ENCODE measurements at regions not wholly inside any gene's neighbourhood (a gene's known extent, or its start where the extent isn't known, plus 50 kb on each side); places are given as distances from the start of the nearest gene placed in this dataset.
A peak's percentile ranks its signal among the peaks of the same experiment; 100 is the strongest.

DNA sequence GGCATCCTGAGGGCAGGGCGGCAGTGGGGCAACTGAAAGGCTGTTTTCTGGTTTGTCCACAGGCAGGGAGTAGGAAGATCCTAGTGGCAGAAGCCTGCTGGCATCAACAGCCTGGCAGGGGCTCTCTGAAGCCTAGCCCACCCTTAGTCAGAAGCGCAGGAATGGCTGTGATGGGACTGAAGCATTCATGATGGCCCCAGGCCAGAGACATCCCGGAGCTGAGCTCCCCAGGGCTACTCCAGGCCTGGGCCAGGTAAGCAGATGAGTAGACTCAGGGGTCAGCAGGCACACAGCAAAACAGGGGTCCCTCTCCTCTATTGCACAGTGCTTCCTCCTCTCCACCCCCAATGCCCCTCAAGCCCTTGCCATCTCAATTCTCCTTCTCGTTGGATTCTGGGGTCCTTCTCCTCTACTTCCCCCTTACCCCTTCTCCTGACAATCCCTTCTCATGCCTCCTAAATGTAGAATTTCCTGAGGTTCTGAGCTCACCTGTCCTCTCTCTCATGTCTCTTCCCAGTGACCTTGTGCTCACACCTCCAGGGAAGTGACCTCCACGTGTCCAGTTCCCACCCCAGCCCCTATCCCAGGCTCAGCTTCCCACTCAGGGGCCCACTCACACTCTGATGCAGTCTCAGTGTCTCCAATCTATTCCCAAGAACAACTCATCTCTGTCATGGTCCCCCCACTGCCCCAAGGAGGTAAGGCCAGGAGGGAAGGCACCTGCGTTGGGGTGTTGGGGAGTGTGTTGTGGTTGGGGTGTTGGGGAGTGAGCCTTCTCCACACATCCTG, 158.7 kb upstream of the ZNF507 start:
- ATAC-seq (no peak), DNase-seq (no peak)
- intact Hi-C loops (cut with micrococcal nuclease) = no loop called here

DNA sequence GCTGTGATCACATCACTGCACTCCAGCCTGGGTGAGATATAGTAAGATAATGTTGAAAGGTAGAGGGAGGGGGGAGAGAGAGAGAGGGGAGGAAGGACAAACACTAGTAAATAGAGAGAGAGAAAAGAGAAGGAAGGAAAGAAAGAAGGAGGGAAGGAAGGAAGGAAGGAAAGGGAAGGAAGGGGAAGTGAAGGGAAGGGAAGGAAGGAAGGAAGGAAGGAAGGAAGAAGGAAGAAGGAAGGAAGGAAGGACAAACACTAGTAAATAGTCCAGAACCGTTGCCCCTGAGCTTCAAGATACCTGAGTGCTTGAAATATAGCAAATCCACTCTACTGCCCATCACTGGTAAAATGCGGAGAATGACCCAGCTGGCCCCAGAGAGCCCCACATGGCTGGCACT, 156.5 kb upstream of the ZNF507 start:
- intact Hi-C loops (cut with micrococcal nuclease) = no loop called here
- no peak for DNase-seq
- no peak for ATAC-seq

DNA sequence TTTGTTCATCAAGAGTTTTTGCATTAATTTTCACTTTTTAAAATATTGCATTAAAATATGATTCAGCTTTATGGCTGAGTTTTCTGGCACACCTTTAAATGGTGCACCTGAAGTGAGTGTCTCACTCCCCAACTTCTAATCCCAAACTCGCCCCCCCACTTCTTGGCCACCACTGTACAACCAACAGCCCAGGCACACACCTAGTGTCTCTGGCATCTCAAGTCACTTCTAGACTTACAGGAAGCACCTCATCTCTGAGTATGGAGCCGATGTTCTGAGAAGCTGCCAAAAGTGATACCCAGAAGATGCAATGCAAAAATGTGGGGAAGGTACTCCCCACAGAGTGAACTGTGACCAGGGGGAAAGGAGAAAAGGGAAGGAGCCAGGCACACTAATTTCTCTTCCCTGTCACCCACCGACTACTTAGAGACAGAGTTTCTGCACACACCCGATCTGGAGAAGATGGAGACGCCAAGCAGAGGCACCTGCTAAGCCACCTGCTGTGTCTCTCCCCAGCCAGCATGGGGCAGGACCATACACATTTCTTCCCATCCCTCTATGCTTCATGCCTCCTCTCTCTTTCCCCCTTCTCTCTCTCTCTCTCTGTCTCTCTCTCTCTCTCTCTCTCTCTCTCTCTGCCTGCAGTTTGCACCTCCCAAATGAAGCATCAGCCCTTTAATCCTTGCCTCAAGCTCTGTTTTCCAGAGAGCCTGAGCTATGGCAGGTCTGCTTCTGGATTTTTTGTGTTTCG, 155.3 kb upstream of the ZNF507 start:
- intact Hi-C loops (cut with micrococcal nuclease) = no loop called here
- ATAC-seq (no peak), DNase-seq (no peak)

DNA sequence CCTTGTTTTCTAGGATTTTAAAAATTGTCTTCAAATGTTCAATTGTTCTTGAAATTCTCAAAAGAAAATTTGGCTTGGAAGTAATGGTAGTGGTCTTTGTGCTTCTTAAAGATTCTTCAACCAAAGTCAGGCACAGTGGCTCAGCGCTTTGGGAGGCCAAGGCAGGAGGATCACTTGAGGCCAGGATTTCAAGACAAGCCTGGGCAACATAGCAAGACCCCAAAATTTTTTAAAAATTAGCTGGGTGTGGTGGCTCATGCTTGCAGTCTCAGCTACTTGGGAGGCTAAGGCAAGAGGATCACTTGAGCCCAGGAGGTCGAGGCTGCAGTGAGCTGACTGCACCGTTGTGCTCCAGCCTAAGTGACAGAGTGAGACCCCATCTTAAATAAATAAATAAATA, 153.5 kb upstream of the ZNF507 start:
- DNase-seq (no peak), ATAC-seq (no peak)
- intact Hi-C loops (cut with micrococcal nuclease) = no loop called here

DNA sequence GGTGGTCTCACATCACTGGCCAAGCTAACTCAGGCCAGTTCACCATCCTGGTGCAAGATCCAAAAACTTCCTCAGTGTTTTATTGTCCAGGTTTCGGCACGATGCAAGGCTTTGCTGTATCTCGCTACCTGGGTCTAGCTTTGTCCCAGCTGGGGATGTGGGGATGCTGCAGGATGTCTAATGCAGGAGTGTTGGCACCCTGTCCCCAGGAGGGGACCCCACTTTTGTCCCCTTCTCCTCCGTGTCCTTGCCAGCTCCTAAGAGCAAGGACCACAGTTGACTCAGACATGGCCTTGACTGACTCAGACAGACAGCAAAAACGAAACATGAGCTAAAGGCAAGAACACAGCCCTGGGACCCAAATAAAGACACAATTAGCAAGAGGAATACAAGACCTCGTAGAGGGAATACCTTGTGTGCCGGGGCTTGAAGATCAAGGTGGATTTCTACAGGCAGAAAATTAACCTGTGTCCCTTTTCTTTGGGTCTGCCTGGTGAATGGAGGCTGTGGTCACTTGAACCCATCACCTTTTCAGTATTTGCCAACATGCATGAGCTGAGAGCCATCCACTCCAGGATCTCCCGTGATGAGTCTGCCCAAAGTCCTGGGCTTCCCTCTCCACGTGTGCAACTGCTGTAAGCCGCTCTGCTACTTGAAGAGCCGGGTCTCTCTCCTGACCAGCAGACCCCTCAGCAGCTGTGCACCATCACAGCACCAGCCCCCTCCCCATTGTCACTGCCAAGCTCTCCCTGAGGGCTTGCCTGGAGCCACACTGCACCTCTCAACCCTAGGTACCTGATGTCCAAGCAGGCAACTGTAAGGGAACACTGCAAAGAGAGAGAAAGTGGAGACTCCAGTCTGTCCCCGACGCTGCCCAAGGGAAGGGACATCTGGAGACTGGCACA, 149.5 kb upstream of the ZNF507 start:
- no peak for DNase-seq
- ATAC-seq = no peak
- intact Hi-C loops (cut with micrococcal nuclease) = no loop called here

DNA sequence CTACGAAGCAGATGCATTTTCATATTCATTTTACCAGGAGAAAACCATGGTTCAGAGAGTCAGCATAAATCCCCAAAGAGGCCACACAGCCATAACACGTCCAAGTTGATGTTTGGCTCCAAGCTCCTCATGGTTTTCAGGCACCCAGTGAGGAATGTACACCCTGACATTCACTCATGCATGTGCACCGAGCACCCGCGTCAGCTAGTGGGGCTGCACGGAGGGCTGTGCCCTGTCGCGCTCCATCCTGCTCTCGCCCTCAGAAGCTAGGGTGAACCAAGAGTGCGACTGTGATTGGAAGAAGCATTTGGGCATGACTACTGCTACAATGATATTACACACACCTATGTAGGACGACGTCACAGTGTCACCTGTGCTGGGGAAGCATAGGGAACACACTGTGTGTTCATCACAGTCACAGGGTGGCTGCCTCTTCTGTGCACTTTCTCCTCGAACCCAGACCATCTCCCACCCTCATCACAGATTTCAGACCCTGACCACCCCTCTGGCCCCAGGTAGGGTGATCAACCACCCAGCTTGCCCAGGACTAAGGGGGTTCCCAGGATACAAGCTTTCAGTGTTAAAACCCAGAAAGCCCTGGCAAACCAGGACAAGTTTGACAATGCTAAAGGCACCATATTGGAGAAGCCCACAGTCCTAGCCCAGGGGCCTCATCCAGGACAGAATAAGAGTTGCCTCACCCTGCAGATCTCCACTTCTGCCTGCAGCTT, 148.6 kb upstream of the ZNF507 start:
- ATAC-seq = no peak
- intact Hi-C loops (cut with micrococcal nuclease) = no loop called here

DNA sequence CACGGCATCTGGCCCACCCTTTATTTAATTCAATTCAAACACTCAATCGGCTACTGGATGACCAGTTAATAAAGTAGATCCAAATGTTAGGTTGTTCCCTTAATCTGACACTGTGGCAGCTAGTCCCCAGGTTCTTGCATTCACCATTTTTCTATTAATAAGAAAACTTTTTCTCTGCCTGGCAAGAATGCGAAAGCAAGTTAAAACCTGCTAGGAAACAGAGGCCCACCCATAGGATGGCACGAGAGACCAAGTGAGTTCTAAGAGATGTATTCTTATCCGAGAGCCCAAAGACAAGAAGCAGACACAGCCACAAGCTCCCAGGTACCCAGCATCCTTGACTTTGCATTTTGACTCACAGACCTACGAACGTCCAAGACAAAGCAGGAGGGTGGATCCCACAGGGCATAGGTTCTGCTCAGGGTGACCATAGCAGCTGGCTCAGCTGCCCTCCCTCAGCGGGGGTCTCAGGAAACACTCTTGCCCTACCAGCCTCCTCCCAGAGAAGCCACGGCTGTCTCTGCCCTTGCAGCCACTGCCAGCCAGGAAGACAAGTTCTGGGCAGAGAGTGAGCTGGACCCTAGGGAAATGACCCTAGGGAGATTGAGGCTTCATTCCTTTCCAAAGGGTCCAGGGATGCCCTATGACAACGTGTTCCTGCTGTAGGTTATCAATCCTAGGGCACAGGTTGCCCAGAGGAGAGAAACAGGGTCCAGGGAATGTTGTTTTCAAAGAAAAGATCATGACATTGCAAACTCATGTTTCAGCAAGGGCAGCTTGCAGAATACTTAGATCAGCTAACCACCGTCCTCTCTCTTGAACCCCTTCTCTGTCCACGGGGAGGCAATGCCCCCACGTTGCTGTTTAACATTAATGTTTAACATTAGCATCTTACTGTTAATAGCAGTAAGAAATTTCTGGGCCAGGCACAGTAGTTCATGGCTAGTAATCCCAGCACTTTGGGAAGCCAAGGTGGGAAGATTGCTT, 147.2 kb upstream of the ZNF507 start:
- intact Hi-C loops (cut with micrococcal nuclease) = no loop called here
- DNase-seq = no peak
- ATAC-seq = no peak

More for the DNA sequence above, 148.6 kb upstream of the ZNF507 start:
- DNase-seq = no peak

DNA sequence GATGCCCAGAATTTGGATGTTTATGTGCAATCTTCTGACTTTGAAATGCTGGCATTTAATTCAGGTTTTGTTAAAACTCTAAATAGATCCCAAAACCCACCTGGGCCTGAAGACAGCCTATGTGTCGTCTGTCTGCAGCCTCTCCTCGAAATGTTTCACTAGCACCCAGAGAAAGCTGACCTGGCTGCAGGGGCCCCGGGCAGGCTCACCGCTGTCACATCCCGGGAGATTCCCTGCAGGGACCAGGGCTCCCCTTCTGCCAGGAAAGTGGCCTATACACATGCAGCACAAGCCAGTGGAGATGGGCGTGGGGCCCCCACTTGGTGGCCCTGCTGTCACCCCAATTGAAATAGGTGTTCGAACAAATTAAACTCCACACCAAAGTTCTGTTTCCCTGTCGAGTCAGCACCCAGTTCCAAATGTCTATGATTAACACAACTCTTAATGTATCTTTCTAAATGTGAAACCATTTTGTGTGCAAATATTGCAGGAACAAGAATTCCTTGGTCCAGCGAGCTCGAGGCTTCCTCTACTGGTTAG, 145.8 kb upstream of the ZNF507 start:
- DNase-seq = no peak
- ATAC-seq = no peak
- intact Hi-C loops (cut with micrococcal nuclease) = no loop called here

DNA sequence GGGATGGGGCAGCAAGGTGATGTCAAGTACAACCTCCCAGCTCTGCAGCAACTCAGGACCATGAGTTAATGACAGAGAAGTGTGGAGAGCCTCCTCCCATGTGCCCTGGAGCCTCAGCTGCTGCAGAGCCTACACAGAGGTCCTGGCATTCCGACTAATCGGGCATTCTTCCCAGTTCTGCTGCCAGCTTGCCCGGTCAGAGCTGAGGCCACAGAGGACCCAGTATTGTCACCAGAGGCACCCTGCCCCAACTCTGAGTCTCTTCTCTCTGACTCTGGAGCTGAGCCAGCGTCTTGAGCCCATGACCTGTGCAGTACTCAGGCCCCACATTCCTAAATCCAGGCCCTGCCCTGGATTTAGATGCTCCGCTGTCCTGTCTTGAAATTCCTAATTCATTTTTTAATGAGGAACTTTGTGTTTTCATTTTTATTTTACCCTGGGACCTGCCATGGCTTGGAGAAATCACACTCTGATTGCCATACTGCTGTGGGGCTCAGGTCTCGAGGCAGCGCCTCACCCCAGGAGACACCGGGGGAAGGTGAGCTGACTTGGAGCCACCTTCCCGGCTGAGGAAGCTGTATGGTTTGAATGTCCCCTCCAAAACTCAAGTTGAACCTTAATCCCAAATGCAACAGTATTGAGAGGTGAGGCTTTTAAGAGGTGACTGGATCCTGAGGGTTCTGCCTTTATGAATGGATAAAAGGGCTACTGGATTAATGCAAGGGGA, 144.9 kb upstream of the ZNF507 start:
- DNase-seq = peak; percentile 60
- intact Hi-C loops (cut with micrococcal nuclease) = no loop called here

DNA sequence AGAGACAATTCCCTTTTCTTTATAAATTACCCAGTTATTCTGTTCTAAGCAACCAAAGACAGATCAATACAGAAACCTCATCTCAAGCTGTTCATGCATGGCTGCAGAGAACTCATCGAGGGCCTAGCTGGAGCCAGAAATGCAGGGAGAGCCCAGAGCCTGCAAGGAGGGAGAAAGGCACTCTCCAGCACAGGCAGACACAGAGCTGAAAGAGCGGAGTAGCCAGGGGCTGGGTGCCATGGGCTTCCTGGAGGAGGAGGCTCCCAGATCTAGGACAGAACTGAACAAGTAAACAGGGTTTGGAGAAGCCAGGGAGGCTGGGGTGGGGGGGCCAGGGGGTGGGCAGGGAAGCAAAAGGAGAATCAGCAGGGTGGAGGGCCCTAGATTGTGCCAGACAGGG, 144.2 kb upstream of the ZNF507 start:
- DNase-seq (no peak), ATAC-seq (no peak)
- intact Hi-C loops (cut with micrococcal nuclease) = no loop called here

More for the DNA sequence above, 144.9 kb upstream of the ZNF507 start:
- ATAC-seq = peak; percentile 90

DNA sequence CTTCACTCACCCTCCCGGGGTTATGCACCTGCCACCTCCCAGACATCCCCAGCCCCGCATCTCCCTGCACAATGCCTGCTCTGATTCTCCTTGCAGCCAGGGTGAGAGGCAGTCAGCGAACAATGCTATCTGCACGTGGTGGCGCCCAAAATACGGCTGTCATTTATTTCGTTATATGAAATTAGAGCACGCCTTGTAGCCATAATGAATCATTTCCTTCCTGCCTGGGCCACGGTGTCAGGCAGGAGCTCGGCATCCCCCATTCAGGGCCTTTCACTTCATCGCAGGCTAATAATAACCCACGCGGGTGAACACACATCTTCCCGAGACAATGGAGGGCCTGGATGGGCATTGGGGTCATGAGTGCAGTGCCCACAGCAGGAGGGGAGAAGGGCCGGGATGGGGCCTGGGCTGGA, 143.8 kb upstream of the ZNF507 start:
- ATAC-seq (no peak), DNase-seq (no peak)
- intact Hi-C loops (cut with micrococcal nuclease) = no loop called here

DNA sequence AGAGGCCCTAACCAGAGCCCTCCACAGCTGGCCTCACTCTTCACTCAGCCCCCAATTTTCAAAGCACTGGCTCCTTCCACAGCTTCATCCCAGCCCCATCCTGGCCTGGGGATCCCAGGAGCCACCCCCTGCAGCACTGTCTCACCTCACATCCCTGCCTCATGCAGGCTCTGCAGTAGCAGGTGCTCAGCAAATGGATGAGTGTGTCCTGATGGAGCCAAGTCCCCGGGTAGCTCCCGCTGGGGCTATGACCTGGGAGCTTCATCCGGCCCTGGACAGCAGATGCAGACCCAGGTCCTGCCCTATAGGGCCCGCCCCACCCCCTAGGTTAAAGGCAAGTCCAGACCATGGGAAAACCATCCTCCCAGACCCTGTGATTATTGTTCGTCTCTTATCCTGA, 143.2 kb upstream of the ZNF507 start:
- no peak for DNase-seq
- ATAC-seq = no peak
- intact Hi-C loops (cut with micrococcal nuclease) = no loop called here

DNA sequence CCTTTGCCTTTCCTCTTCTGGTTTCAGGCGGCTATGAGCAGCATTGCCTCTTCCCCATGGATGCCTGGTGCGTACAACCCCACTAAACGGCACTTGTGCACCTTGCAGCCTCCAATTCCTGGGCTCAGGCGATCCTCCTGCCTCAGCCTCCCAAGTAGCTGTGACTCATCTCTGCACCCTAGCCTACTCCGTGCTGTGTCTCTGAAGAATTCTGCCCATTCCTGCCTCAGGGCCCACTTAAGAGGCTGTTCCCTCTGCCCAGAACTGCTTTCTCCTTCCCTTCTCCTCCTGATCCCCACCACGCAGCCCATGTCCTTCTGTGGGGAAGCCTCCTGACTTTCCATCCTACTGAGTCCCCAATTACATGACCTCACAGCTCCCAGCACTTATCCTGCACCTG, 142.2 kb upstream of the ZNF507 start:
- no peak for DNase-seq
- no peak for ATAC-seq
- intact Hi-C loops (cut with micrococcal nuclease) = no loop called here

DNA sequence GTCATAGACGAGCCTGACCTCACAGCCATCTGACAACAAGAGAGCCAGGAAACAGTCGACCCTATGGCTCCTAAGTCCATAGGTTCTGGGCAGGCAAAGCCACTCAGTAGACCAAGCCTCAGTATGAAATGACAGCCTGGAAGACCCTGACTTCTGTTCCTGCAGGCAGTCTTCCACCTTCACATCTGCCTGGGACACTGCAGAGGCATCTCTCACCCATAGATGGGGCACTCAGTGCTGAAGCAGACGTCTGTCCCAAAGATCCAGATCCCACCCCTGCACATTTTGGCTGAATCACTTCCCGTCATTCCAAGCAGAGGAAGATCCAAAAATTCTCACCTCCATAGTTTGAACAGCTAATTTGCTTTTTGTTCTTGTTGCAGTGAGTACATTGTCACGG, 139.3 kb upstream of the ZNF507 start:
- DNase-seq (no peak), ATAC-seq (no peak)
- intact Hi-C loops (cut with micrococcal nuclease) = no loop called here

DNA sequence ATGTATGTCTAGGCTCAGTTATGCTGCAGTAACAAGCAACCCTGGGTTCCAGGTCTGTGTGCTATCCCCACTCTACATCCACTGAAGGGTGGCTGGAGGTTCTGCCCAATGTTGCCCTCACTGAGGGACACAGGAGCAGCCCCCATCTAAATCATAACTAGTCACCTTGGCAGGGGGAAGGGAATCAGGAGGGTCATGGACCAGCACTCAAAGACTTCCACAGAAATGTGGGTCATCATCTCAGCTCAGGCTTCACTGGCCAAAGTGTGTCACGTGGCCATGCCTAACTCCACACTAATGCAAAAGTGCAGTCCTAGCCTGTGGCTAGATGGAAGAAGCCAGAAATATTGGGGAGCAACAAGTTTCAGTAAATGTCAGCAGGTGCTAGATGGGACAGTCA, 137.3 kb upstream of the ZNF507 start:
- ATAC-seq (no peak), DNase-seq (no peak)
- intact Hi-C loops (cut with micrococcal nuclease) = no loop called here

DNA sequence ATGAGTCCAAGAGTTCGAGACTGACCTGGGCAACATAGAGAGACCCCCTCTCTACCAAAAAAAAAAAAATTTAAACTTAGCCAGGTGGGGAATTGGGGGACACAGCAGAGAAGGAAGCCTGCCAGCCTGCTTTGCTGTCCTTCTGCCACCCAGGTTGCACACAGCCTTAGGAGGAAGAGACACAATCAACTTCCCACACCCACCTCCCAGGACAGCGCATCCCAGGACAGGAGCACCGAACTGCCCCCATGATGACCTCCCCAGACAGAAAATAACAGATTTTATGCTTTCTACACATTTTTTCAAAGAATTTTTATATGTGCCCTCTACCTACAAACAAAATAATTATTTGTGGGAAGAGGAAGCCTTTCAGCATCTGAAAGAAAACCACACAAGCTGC, 126.0 kb upstream of the ZNF507 start:
- no peak for DNase-seq
- intact Hi-C loops (cut with micrococcal nuclease) = no loop called here

DNA sequence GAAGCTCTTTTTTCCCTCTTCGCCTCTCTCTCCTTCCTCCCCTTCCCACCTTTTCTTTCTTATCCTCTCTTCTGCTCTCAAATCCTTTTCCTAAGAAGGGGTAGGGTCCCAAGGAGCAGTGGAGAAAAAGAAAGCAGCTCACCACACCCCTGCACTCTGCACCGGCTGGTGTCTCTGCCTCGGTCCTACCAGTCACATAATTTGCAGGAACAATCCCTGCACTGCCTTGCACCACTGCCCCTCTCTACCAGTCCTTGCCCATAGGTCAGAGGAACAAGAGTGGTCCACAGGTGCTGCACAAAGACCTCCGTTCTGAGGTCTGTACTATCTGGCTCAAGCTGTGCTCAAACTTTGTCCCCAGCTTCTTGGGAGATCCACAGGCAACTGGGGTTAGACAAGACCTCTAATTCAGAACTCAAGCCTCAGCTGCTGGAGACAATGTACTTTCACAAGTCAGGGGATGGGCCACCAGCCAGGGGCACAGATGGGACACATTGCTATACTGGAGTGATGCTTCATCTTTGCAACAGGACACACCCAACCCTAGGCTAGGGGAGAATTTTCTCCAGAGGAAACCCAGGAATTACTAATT, 125.4 kb upstream of the ZNF507 start:
- no peak for ATAC-seq
- intact Hi-C loops (cut with micrococcal nuclease) = no loop called here
- no peak for DNase-seq

More for the DNA sequence above, 126.0 kb upstream of the ZNF507 start:
- no peak for ATAC-seq
